ENCODE measurements at regions not wholly inside any gene's neighbourhood (a gene's known extent, or its start where the extent isn't known, plus 50 kb on each side); places are given as distances from the start of the nearest gene placed in this dataset.
"Not testable (repeated sequence)": the region's sequence is repeated elsewhere in the genome, so short reads cannot be mapped to it uniquely, and the experiment has no call there.

GRCh38 chr16:65244787-65245186, 122.9 kb upstream of the CDH11 start:
- Histone ChIP-seq H3K4me1 (peaks cover 0 to 9% (median 0%) of the 10 kb centered on the region in 9 donors), H3K9me3 (peaks cover 0 to 3% (median 0%) of the 10 kb centered on the region in 11 donors), H3K27ac (no peak overlapping the region), H3K36me3 (no peaks in the 10 kb centered on the region), H3K4me3 (no peak overlapping the region), H3K27me3 (no peaks in the 10 kb centered on the region)
- TF ChIP-seq CTCF (IDR thresholded peaks at IDR 0.05): no peak
- DNase-seq (no peak), ATAC-seq (no peak)
- intact Hi-C loops (cut with DNase I): no loop called here
- 63 to 72% methylated on average over 2 of the region's 2 CpGs for WGBS, 2 donors

DNA sequence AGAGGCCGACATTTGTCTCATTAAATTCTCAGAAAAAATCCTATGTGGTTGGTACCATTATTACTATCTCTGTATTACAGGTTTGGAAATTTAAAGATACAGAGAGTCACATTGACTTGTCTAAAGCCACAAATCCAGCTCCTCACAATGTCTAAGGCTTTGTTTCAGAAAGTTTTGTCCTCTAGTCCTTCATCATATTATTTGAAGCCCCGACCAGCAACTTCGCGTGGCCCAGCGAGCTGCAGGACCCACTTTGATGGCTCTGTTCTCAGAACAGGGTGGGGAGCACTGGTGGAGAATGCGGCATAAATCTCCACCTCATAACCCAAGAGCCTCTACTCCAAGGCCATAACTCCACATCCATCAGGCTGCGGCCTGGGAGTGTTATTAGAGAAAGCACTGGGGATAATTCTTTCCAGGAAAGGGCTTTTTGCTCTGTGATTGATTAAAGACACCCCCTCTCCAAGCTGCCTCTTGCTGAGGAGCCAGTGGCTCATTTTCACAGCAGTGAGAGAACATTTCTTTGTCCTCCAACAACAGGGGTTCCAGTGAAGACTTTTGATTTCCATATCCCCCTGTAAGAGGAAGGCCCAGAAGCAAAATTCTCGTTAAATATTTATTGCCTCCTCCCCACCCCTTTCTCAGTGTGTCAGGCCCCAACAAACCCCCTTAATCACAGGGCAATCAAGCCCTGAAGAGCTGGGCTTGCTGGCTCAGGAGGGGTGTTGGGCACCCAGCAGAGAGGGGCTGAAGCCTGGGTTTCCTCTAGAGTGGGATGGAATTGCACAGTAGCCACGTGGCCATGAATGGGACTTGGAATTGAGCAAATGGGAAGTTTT, 113.7 kb upstream of the CDH11 start:
- H3K27ac ChIP-seq: no peak overlapping the region
- no peak for TF ChIP-seq CTCF (IDR thresholded peaks at IDR 0.05)
- H3K27me3 ChIP-seq: no peaks in the 10 kb centered on the region
- no peaks in the 10 kb centered on the region for H3K36me3 ChIP-seq
- WGBS, 2 donors: 85 to 89% methylated on average over 9 of the region's 9 CpGs
- DNase-seq: no peak
- no peaks in the 10 kb centered on the region for H3K9me3 ChIP-seq
- H3K4me3 ChIP-seq: no peak overlapping the region
- no peaks in the 10 kb centered on the region for H3K4me1 ChIP-seq
- intact Hi-C loops (cut with DNase I): no loop called here
- no peak for ATAC-seq

DNA sequence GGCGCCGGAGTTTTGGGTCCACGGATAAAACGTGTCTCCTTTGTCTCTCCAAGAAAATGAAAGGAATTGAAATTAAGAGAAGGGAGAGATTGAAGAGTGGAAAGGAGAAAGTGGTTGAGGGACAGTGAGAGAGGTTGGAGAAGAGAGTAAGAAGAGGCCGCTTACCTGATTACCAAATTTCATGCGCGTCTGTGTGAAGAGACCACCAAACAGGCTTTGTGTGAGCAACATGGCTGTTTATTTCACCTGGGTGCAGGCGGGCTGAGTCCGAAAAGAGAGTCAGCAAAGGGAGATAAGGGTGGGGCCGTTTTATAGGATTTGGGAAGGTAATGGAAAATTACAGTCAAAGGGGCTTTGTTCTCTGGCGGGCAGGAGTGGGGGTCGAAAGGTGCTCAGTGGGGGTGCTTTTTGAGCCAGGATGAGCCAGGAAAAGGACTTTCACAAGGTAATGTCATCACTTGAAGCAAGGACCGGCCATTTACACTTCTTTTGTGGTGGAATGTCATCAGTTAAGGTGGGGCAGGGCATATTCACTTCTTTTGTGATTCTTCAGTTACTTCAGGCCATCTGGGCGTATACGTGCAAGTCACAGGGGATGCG, 113.0 kb upstream of the CDH11 start:
- H3K36me3 ChIP-seq; DNase-seq; H3K27me3 ChIP-seq; intact Hi-C loops (cut with DNase I); H3K4me3 ChIP-seq; ATAC-seq; H3K27ac ChIP-seq; H3K4me1 ChIP-seq; H3K9me3 ChIP-seq: not testable (repeated sequence)
- WGBS, 2 donors: 90 to 92% methylated on average over 14 to 15 of the region's 16 CpGs

DNA sequence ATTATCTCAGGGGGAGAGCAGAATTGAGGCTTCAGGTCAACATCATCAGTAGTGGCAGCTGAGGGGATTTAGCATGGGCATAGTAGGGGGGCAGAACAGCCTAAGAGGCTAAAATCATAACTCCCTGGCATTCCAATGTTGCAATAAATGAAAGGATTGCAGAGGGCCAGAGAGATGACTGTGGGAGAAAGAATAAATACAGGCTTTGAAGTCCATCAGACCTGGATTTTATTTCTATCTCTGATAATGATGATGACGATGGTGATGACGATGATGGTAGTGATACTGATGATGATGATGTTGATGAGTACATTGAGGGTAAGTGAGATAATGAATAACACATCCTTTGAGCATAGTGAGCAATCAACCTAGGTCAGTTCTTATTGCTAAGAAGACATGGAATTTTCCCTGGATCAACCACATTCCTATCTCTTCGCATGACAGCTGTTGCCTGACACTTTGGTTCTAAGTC, 107.4 kb upstream of the CDH11 start:
- Histone ChIP-seq H3K4me3 (no peak overlapping the region), H3K9me3 (no peaks in the 10 kb centered on the region), H3K27ac (no peak overlapping the region), H3K36me3 (no peaks in the 10 kb centered on the region), H3K27me3 (no peaks in the 10 kb centered on the region), H3K4me1 (no peaks in the 10 kb centered on the region)
- no peak for TF ChIP-seq CTCF (IDR thresholded peaks at IDR 0.05)
- 93 to 94% methylated on average over 3 of the region's 3 CpGs for WGBS, 2 donors
- no peak for ATAC-seq
- no peak for DNase-seq
- intact Hi-C loops (cut with DNase I): no loop called here
